ENCODE measurements at regions not wholly inside any gene's neighbourhood (a gene's known extent, or its start where the extent isn't known, plus 50 kb on each side); places are given as distances from the start of the nearest gene placed in this dataset.

GRCh38 chr15:68487087-68487843 is 55.3 kb upstream of the ITGA11 start:
- no peak overlapping the region for H3K4me3 Mint-ChIP-seq (ENCODE audit: unreplicated experiment)
- H3K36me3 Mint-ChIP-seq (ENCODE audit: low read depth) = no peaks in the 10 kb centered on the region
- DNase-seq (ENCODE audit: low spot score) = no peak
- H3K27ac Mint-ChIP-seq (ENCODE audit: unreplicated experiment) = peak overlapping the region; percentile 84
- peaks cover 67% of the 10 kb centered on the region for H3K4me1 Mint-ChIP-seq (ENCODE audit: low read depth)
- no peaks in the 10 kb centered on the region for H3K9me3 Mint-ChIP-seq (ENCODE audit: low read depth)
- TF ChIP-seq CTCF (IDR thresholded peaks at IDR 0.05) = no peak
- no peaks in the 10 kb centered on the region for H3K27me3 Mint-ChIP-seq (ENCODE audit: low read depth)

GRCh38 chr15:68488290-68488689 is 56.3 kb upstream of the ITGA11 start:
- H3K27me3 Mint-ChIP-seq (ENCODE audit: low read depth) = no peaks in the 10 kb centered on the region
- DNase-seq (ENCODE audit: low spot score) = no peak
- peaks cover 72% of the 10 kb centered on the region for H3K4me1 Mint-ChIP-seq (ENCODE audit: low read depth)
- no peaks in the 10 kb centered on the region for H3K9me3 Mint-ChIP-seq (ENCODE audit: low read depth)
- TF ChIP-seq CTCF (IDR thresholded peaks at IDR 0.05) = no peak
- H3K36me3 Mint-ChIP-seq (ENCODE audit: low read depth) = no peaks in the 10 kb centered on the region
- no peak overlapping the region for H3K4me3 Mint-ChIP-seq (ENCODE audit: unreplicated experiment)
- H3K27ac Mint-ChIP-seq (ENCODE audit: unreplicated experiment) = no peak overlapping the region

GRCh38 chr15:68488966-68489365 is 57.0 kb upstream of the ITGA11 start:
- H3K9me3 Mint-ChIP-seq (ENCODE audit: low read depth) = no peaks in the 10 kb centered on the region
- peaks cover under 1% of the 10 kb centered on the region for H3K36me3 Mint-ChIP-seq (ENCODE audit: low read depth)
- H3K4me1 Mint-ChIP-seq (ENCODE audit: low read depth) = peaks cover 72% of the 10 kb centered on the region
- TF ChIP-seq CTCF (IDR thresholded peaks at IDR 0.05) = no peak
- DNase-seq (ENCODE audit: low spot score) = no peak
- H3K27ac Mint-ChIP-seq (ENCODE audit: unreplicated experiment) = peak overlapping the region; percentile 65
- no peak overlapping the region for H3K4me3 Mint-ChIP-seq (ENCODE audit: unreplicated experiment)
- H3K27me3 Mint-ChIP-seq (ENCODE audit: low read depth) = no peaks in the 10 kb centered on the region

GRCh38 chr15:68489421-68489820 is 57.5 kb upstream of the ITGA11 start:
- Mint-ChIP-seq H3K27ac (ENCODE audit: unreplicated experiment) (peak overlapping the region; percentile 65), H3K27me3 (ENCODE audit: low read depth) (no peaks in the 10 kb centered on the region), H3K4me3 (ENCODE audit: unreplicated experiment) (no peak overlapping the region), H3K9me3 (ENCODE audit: low read depth) (no peaks in the 10 kb centered on the region), H3K36me3 (ENCODE audit: low read depth) (peaks cover 1% of the 10 kb centered on the region), H3K4me1 (ENCODE audit: low read depth) (peaks cover 72% of the 10 kb centered on the region)
- no peak for DNase-seq (ENCODE audit: low spot score)
- TF ChIP-seq CTCF (IDR thresholded peaks at IDR 0.05) = no peak

GRCh38 chr15:68491415-68492106 is 59.6 kb upstream of the ITGA11 start:
- TF ChIP-seq CTCF (IDR thresholded peaks at IDR 0.05) = no peak
- H3K4me3 Mint-ChIP-seq (ENCODE audit: unreplicated experiment) = no peak overlapping the region
- no peaks in the 10 kb centered on the region for H3K27me3 Mint-ChIP-seq (ENCODE audit: low read depth)
- H3K27ac Mint-ChIP-seq (ENCODE audit: unreplicated experiment) = no peak overlapping the region
- no peaks in the 10 kb centered on the region for H3K9me3 Mint-ChIP-seq (ENCODE audit: low read depth)
- peaks cover 70% of the 10 kb centered on the region for H3K4me1 Mint-ChIP-seq (ENCODE audit: low read depth)
- H3K36me3 Mint-ChIP-seq (ENCODE audit: low read depth) = peaks cover 1% of the 10 kb centered on the region
- no peak for DNase-seq (ENCODE audit: low spot score)

Measured in chondrocyte (in vitro differentiated cells).